Mesenchymal stem cell (in vitro differentiated cells and primary cell): ENCODE measurements at regions not wholly inside any gene's neighbourhood (a gene's known extent, or its start where the extent isn't known, plus 50 kb on each side); places are given as distances from the start of the nearest gene placed in this dataset.

Experiments used
- DNase-seq: peaks from one replicate; pipeline ENCODE4 v3.0.0-alpha.2; 2013
- H2AFZ ChIP-seq: one replicate; pipeline ENCODE4 v1.6.1; 2013; ENCODE audit warnings: low read depth, mild to moderate bottlenecking, control low read depth, inconsistent platforms, low read length, moderate library complexity
- H2AK5ac ChIP-seq: 2 replicates; pipeline ENCODE4 v1.6.1; 2013; ENCODE audit warnings: low read length, moderate library complexity, mild to moderate bottlenecking, inconsistent platforms; ENCODE audit not compliant: severe bottlenecking
- H2BK120ac ChIP-seq: one replicate; pipeline ENCODE4 v1.6.1; 2013; ENCODE audit warnings: low read depth, mild to moderate bottlenecking, inconsistent platforms, low read length, moderate library complexity
- H2BK12ac ChIP-seq, 2 experiments: one replicate each; pipeline ENCODE4 v1.6.1; 2013; ENCODE audit warnings: inconsistent platforms in 2 of 2, low read length in 2 of 2, mild to moderate bottlenecking in 2 of 2, moderate library complexity in 2 of 2, control low read depth in 1 of 2
- H2BK15ac ChIP-seq: one replicate; pipeline ENCODE4 v1.6.1; 2013; ENCODE audit warnings: mild to moderate bottlenecking, low read depth, inconsistent platforms; ENCODE audit not compliant: poor library complexity, severe bottlenecking
- H2BK5ac ChIP-seq: 2 replicates; pipeline ENCODE4 v1.6.1; 2013; ENCODE audit warnings: low read depth, mild to moderate bottlenecking, low read length, control low read depth, inconsistent platforms; ENCODE audit not compliant: poor library complexity, severe bottlenecking
- H3K14ac ChIP-seq, 2 experiments: one replicate each; pipeline ENCODE4 v1.6.1; 2013; ENCODE audit warnings: inconsistent platforms in 2 of 2, low read length in 2 of 2, control low read depth in 1 of 2, mild to moderate bottlenecking in 1 of 2, moderate library complexity in 1 of 2
- H3K18ac ChIP-seq, 2 experiments: one replicate each; pipeline ENCODE4 v1.6.1; 2013; ENCODE audit warnings: inconsistent platforms in 2 of 2, low read length in 2 of 2, control low read depth in 1 of 2, low read depth in 1 of 2, mild to moderate bottlenecking in 1 of 2
- H3K23ac ChIP-seq, 2 experiments: one replicate each; pipeline ENCODE4 v1.6.1; 2013; ENCODE audit warnings: inconsistent platforms in 2 of 2, low read length in 2 of 2, mild to moderate bottlenecking in 2 of 2, moderate library complexity in 2 of 2, control low read depth in 1 of 2
- H3K27ac ChIP-seq: 2 replicates; pipeline ENCODE4 v1.5.1; 2013; ENCODE audit warnings: mild to moderate bottlenecking, moderate library complexity, low read length, control low read depth, inconsistent platforms; ENCODE audit not compliant: poor library complexity, severe bottlenecking
- H3K27me3 ChIP-seq, 2 experiments: 2 replicates each; pipeline versions ENCODE4 v1.6.1 to v1.7.0; 2013; ENCODE audit warnings: low read length in 2 of 2, mild to moderate bottlenecking in 2 of 2, moderate library complexity in 2 of 2, control low read depth in 1 of 2, inconsistent platforms in 1 of 2; ENCODE audit not compliant: control insufficient read depth in 1 of 2, insufficient read depth in 1 of 2
- H3K36me3 ChIP-seq, 2 experiments: 2 replicates each; pipeline versions ENCODE4 v1.6.1 to v1.7.0; 2013; ENCODE audit warnings: low read length in 2 of 2, control low read depth in 1 of 2, inconsistent platforms in 1 of 2, low read depth in 1 of 2, mild to moderate bottlenecking in 1 of 2; ENCODE audit not compliant: insufficient read depth in 2 of 2, control insufficient read depth in 1 of 2
- H3K4ac ChIP-seq, 2 experiments: one replicate each; pipeline ENCODE4 v1.6.1; 2013; ENCODE audit warnings: inconsistent platforms in 2 of 2, low read length in 2 of 2, mild to moderate bottlenecking in 2 of 2, moderate library complexity in 2 of 2, control low read depth in 1 of 2, low read depth in 1 of 2
- H3K4me1 ChIP-seq: 2 replicates; pipeline ENCODE4 v1.6.1; 2013; ENCODE audit warnings: low read depth, low read length, control low read depth; ENCODE audit not compliant: control insufficient read depth, insufficient read depth
- H3K4me2 ChIP-seq: 2 replicates; pipeline ENCODE4 v1.6.1; 2013; ENCODE audit warnings: low read length, mild to moderate bottlenecking, inconsistent platforms; ENCODE audit not compliant: poor library complexity, severe bottlenecking
- H3K4me3 ChIP-seq, 2 experiments: 2 replicates each; pipeline versions ENCODE4 v1.5.1 to v1.7.0; 2013; ENCODE audit warnings: low read length in 2 of 2, mild to moderate bottlenecking in 2 of 2, control low read depth in 1 of 2, low read depth in 1 of 2; ENCODE audit not compliant: insufficient read depth in 1 of 2
- H3K79me1 ChIP-seq: replicated peaks from 2 replicates; pipeline ENCODE4 v1.6.1; 2013; ENCODE audit warnings: mild to moderate bottlenecking, control low read depth, low read length, inconsistent platforms; ENCODE audit not compliant: poor library complexity, severe bottlenecking
- H3K9ac ChIP-seq: 2 replicates; pipeline ENCODE4 v1.7.0; 2013; ENCODE audit warnings: mild to moderate bottlenecking, low read length, moderate library complexity
- H3K9me3 ChIP-seq: 2 replicates; pipeline ENCODE4 v1.7.0; 2013; ENCODE audit warnings: mild to moderate bottlenecking, low read length; ENCODE audit not compliant: control insufficient read depth
- H4K8ac ChIP-seq: one replicate; pipeline ENCODE4 v1.6.1; 2013; ENCODE audit warnings: inconsistent platforms, mild to moderate bottlenecking, low read length, moderate library complexity
- H4K91ac ChIP-seq: one replicate; pipeline ENCODE4 v1.6.1; 2013; ENCODE audit warnings: mild to moderate bottlenecking, low read length, inconsistent platforms
- WGBS: methylation state at CpG from one replicate; pipeline ENCODE4 v1.1.7; 2013; ENCODE audit warnings: mixed read lengths; 5-methylcytosine and 5-hydroxymethylcytosine counted together

- Histone ChIP-seq H3K27ac (no peak overlapping the region), H3K36me3 (no peaks in the 10 kb centered on the region), H3K4me3 (no peak overlapping the region), H2AFZ (no peak overlapping the region), H4K8ac (no peak overlapping the region), H2BK5ac (no peak overlapping the region), H3K9me3 (no peaks in the 10 kb centered on the region), H2AK5ac (no peak overlapping the region), H3K9ac (no peak overlapping the region), H3K4ac (no peak overlapping the region), H3K23ac (no peak overlapping the region), H2BK15ac (no peak overlapping the region), H3K14ac (no peak overlapping the region), H3K79me1 (no peaks in the 10 kb centered on the region), H2BK120ac (no peak overlapping the region), H3K4me1 (no peaks in the 10 kb centered on the region), H3K4me2 (no peak overlapping the region), H3K18ac (no peak overlapping the region), H2BK12ac (no peak overlapping the region), H3K27me3 (no peaks in the 10 kb centered on the region), H4K91ac (no peak overlapping the region)
- DNase-seq = no peak
Observed at GRCh38 chr10:76657337-76658012, 980.1 kb downstream of the KCNMA1 start.

GRCh38 chr10:76651154-76651553 lies 986.5 kb downstream of the KCNMA1 start:
- WGBS = 67% methylated on average over 2 of the region's 4 CpGs
- Histone ChIP-seq H3K79me1 (no peaks in the 10 kb centered on the region), H2AFZ (no peak overlapping the region), H3K14ac (no peak overlapping the region), H3K4me3 (no peak overlapping the region), H2BK120ac (no peak overlapping the region), H2BK5ac (no peak overlapping the region), H4K91ac (no peak overlapping the region), H3K23ac (no peak overlapping the region), H3K4me1 (no peaks in the 10 kb centered on the region), H3K4me2 (no peak overlapping the region), H3K36me3 (no peaks in the 10 kb centered on the region), H3K27ac (no peak overlapping the region), H3K9ac (no peak overlapping the region), H2AK5ac (no peak overlapping the region), H3K9me3 (no peaks in the 10 kb centered on the region), H3K18ac (no peak overlapping the region), H3K4ac (no peak overlapping the region), H4K8ac (no peak overlapping the region), H3K27me3 (no peaks in the 10 kb centered on the region), H2BK15ac (no peak overlapping the region), H2BK12ac (no peak overlapping the region)
- DNase-seq = peak; percentile 10

GRCh38 chr10:76649723-76650127 lies 987.9 kb downstream of the KCNMA1 start:
- WGBS = 50% methylated on average over 2 of the region's 3 CpGs
- H3K27ac ChIP-seq = no peak overlapping the region
- no peaks in the 10 kb centered on the region for H3K9me3 ChIP-seq
- H3K27me3 ChIP-seq = no peaks in the 10 kb centered on the region
- H3K4me3 ChIP-seq = no peak overlapping the region
- H3K18ac ChIP-seq = peak overlapping the region in 1 of 2 experiments; percentile 29
- no peak overlapping the region for H3K4ac ChIP-seq
- H3K9ac ChIP-seq = peak overlapping the region; percentile 11
- H2AK5ac ChIP-seq = no peak overlapping the region
- H3K4me1 ChIP-seq = no peaks in the 10 kb centered on the region
- H3K14ac ChIP-seq = no peak overlapping the region
- no peak overlapping the region for H2AFZ ChIP-seq
- H2BK15ac ChIP-seq = no peak overlapping the region
- H4K91ac ChIP-seq = no peak overlapping the region
- no peaks in the 10 kb centered on the region for H3K79me1 ChIP-seq
- no peak overlapping the region for H3K4me2 ChIP-seq
- H4K8ac ChIP-seq = no peak overlapping the region
- H2BK5ac ChIP-seq = no peak overlapping the region
- no peak overlapping the region for H2BK120ac ChIP-seq
- peak; percentile 48 for DNase-seq
- H2BK12ac ChIP-seq = no peak overlapping the region
- no peaks in the 10 kb centered on the region for H3K36me3 ChIP-seq
- H3K23ac ChIP-seq = no peak overlapping the region

GRCh38 chr10:76649254-76649653 lies 988.4 kb downstream of the KCNMA1 start:
- no peaks in the 10 kb centered on the region for H3K4me1 ChIP-seq
- DNase-seq = no peak
- H3K36me3 ChIP-seq = no peaks in the 10 kb centered on the region
- no peaks in the 10 kb centered on the region for H3K79me1 ChIP-seq
- H3K27ac ChIP-seq = no peak overlapping the region
- no peak overlapping the region for H4K8ac ChIP-seq
- no peak overlapping the region for H3K14ac ChIP-seq
- no peaks in the 10 kb centered on the region for H3K27me3 ChIP-seq
- no peaks in the 10 kb centered on the region for H3K9me3 ChIP-seq
- H2BK5ac ChIP-seq = no peak overlapping the region
- H2AK5ac ChIP-seq = no peak overlapping the region
- peak overlapping the region in 1 of 2 experiments; percentile 52 for H3K18ac ChIP-seq
- H2AFZ ChIP-seq = no peak overlapping the region
- no peak overlapping the region for H3K4me2 ChIP-seq
- H3K23ac ChIP-seq = no peak overlapping the region
- H3K4ac ChIP-seq = no peak overlapping the region
- no peak overlapping the region for H2BK120ac ChIP-seq
- no peak overlapping the region for H2BK15ac ChIP-seq
- no peak overlapping the region for H4K91ac ChIP-seq
- peak overlapping the region; percentile 11 for H3K9ac ChIP-seq
- 95% methylated on average over 3 of the region's 3 CpGs for WGBS
- no peak overlapping the region for H3K4me3 ChIP-seq
- H2BK12ac ChIP-seq = no peak overlapping the region
